Right lobe of liver (tissue), 6 donors: ENCODE measurements at regions not wholly inside any gene's neighbourhood (a gene's known extent, or its start where the extent isn't known, plus 50 kb on each side); places are given as distances from the start of the nearest gene placed in this dataset.

Source experiments
- ATAC-seq, 4 donors: fragments of 200-7000 bp; cut with Tn5 transposase; one replicate each; pipeline ENCODE4 v1.9.1; 2020; ENCODE audit warnings: mild to moderate bottlenecking in 4 of 4, moderate library complexity in 4 of 4
- DNase-seq, 3 donors: peaks; one replicate each; pipeline ENCODE4 v3.0.0-alpha.2; 2020
- H3K27ac ChIP-seq, 3 donors: fragments of 200-600 bp; one replicate each; pipeline ENCODE4 v1.8.0; 2022
- H3K27me3 ChIP-seq, 2 donors: fragments of 200-600 bp; one replicate each; pipeline ENCODE4 v1.8.0; 2022
- H3K36me3 ChIP-seq, 4 donors: fragments of 200-600 bp; sonication (generic) in 1 of 4; one replicate each; pipeline versions ENCODE4 v1.5.1 to v1.8.0; 2017 to 2022; ENCODE audit warnings: control low read depth in 1 of 4
- H3K4me1 ChIP-seq, 4 donors: fragments of 200-600 bp; sonication (generic) in 1 of 4; one replicate each; pipeline versions ENCODE4 v1.5.1 to v1.8.0; 2017 to 2022; ENCODE audit warnings: control low read depth in 1 of 4
- H3K4me3 ChIP-seq, 3 donors: fragments of 200-600 bp; one replicate each; pipeline ENCODE4 v1.8.0; 2022
- H3K9me3 ChIP-seq, 4 donors: fragments of 200-600 bp; sonication (generic) in 1 of 4; one replicate each; pipeline versions ENCODE4 v1.5.1 to v1.8.0; 2017 to 2022; ENCODE audit warnings: control low read depth in 1 of 4
- CTCF ChIP-seq, 4 donors: fragments of 200-600 bp in 3 of 4; fragments of 450-650 bp in 1 of 4; IDR thresholded peaks; one replicate each; pipeline versions ENCODE4 v1.5.1 to v1.8.0; 2016 to 2022; ENCODE audit warnings: antibody characterized with exemption in 4 of 4, mild to moderate bottlenecking in 2 of 4
- POLR2A ChIP-seq: fragments of 450-650 bp; IDR thresholded peaks from one replicate; pipeline ENCODE4 v1.6.1; 2017; ENCODE audit warnings: antibody characterized with exemption, mild to moderate bottlenecking
- WGBS: methylation state at CpG from one replicate; pipeline ENCODE4 v1.1.6; 2018; ENCODE audit warnings: low coverage, low lambda C conversion rate; ENCODE audit not compliant: insufficient coverage; ENCODE audit errors: missing lambda C conversion rate; 5-methylcytosine and 5-hydroxymethylcytosine counted together
- intact Hi-C, 2 donors: fragments of 100-400 bp; cut with DNase I; formaldehyde crosslinking; loops; one replicate each; pipeline versions ENCODE4 v1.11.2 to v1.14.1; 2022
- donor health status: DM: no; HTN: yes; CAD: no.
- donor health status: DM: no; HTN: no; CAD: no.
- donor health status: DM: no; HTN: no; CAD: no.
- donor health status: DM: no; HTN: yes; CAD: no.
- donor health status: DM: no; HTN: yes; CAD: no.

- no peak for TF ChIP-seq POLR2A
- H3K4me3 ChIP-seq = no peak overlapping the region
- intact Hi-C loops = no loop called here
- ATAC-seq (peak in 2 of 4 donors; percentile 16 to 68), DNase-seq (no peak)
- 23% methylated on average over 1 of the region's 1 CpG for WGBS
- no peaks in the 10 kb centered on the region for H3K9me3 ChIP-seq
- H3K36me3 ChIP-seq = no peaks in the 10 kb centered on the region
- no peak overlapping the region for H3K27ac ChIP-seq
- no peaks in the 10 kb centered on the region for H3K27me3 ChIP-seq
- H3K4me1 ChIP-seq = no peaks in the 10 kb centered on the region
These were observed 105.1 kb upstream of the GALNT5 start for GRCh38 chr2:157152362-157152761.

GRCh38 chr2:157155992-157156391 lies 101.5 kb upstream of the GALNT5 start:
- H3K9me3 ChIP-seq = no peaks in the 10 kb centered on the region
- H3K4me3 ChIP-seq = no peak overlapping the region
- no peak for DNase-seq
- intact Hi-C loops = no loop called here
- no peak for ATAC-seq
- H3K4me1 ChIP-seq = no peaks in the 10 kb centered on the region
- H3K27ac ChIP-seq = no peak overlapping the region
- H3K27me3 ChIP-seq = no peaks in the 10 kb centered on the region
- H3K36me3 ChIP-seq = no peaks in the 10 kb centered on the region
- TF ChIP-seq POLR2A (no peak), CTCF (IDR thresholded peaks at IDR 0.05) (no peak)
- WGBS = 50% methylated on average over 1 of the region's 1 CpG

DNA sequence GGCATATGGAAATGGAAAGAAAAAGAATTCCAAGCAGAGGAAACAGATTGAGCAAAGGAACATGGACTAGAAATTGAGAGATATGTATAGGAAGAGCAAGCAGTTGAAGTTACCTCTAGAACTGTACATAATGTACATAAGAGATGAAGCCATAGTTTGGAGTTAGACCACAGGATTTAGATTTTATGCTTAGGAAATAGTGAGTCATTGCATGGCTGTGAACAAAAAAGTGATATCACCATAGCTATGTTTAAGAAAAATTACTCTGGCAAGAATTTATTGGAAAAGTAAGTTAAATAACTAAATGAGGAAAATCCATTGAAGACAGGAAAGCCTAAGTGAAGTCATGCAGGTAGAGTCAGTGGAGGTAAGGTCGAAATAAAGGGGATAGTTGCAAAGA lies 99.4 kb upstream of the GALNT5 start:
- TF ChIP-seq CTCF (IDR thresholded peaks at IDR 0.05) = no peak
- TF ChIP-seq POLR2A = no peak

GRCh38 chr2:157159221-157159934 lies 98.1 kb upstream of the GALNT5 start:
- intact Hi-C loops = no loop called here
- no peak overlapping the region for H3K27ac ChIP-seq
- H3K4me3 ChIP-seq = no peak overlapping the region
- ATAC-seq (no peak), DNase-seq (no peak)
- no peak for TF ChIP-seq POLR2A
- TF ChIP-seq CTCF (IDR thresholded peaks at IDR 0.05) = no peak
- no peaks in the 10 kb centered on the region for H3K27me3 ChIP-seq
- no peaks in the 10 kb centered on the region for H3K36me3 ChIP-seq
- no peaks in the 10 kb centered on the region for H3K4me1 ChIP-seq
- WGBS = 57% methylated on average over 5 of the region's 5 CpGs
- H3K9me3 ChIP-seq = no peaks in the 10 kb centered on the region

More for the DNA sequence above, 99.4 kb upstream of the GALNT5 start:
- H3K27ac ChIP-seq = no peak overlapping the region
- no peaks in the 10 kb centered on the region for H3K4me1 ChIP-seq
- no peaks in the 10 kb centered on the region for H3K27me3 ChIP-seq
- ATAC-seq = no peak
- DNase-seq = no peak
- H3K9me3 ChIP-seq = no peaks in the 10 kb centered on the region
- no peaks in the 10 kb centered on the region for H3K36me3 ChIP-seq
- H3K4me3 ChIP-seq = no peak overlapping the region
- 29% methylated on average over 1 of the region's 1 CpG for WGBS
- intact Hi-C loops = no loop called here

GRCh38 chr2:157160111-157160510 lies 97.4 kb upstream of the GALNT5 start:
- no peaks in the 10 kb centered on the region for H3K36me3 ChIP-seq
- H3K27ac ChIP-seq = no peak overlapping the region
- ATAC-seq (no peak), DNase-seq (no peak)
- WGBS = 18% methylated on average over 3 of the region's 3 CpGs
- intact Hi-C loops = no loop called here
- no peaks in the 10 kb centered on the region for H3K27me3 ChIP-seq
- H3K9me3 ChIP-seq = no peaks in the 10 kb centered on the region
- no peaks in the 10 kb centered on the region for H3K4me1 ChIP-seq
- TF ChIP-seq CTCF (IDR thresholded peaks at IDR 0.05) (no peak), POLR2A (no peak)
- no peak overlapping the region for H3K4me3 ChIP-seq
